Mesothelial cell of epicardium (in vitro differentiated cells): ENCODE measurements at regions not wholly inside any gene's neighbourhood (a gene's known extent, or its start where the extent isn't known, plus 50 kb on each side); places are given as distances from the start of the nearest gene placed in this dataset.

Experiments
- DNase-seq, 2 experiments: peaks; one replicate each; pipeline ENCODE4 v3.0.0; 2021; ENCODE audit warnings: low spot score in 2 of 2; ENCODE audit not compliant: unreplicated experiment in 2 of 2
- H3K27ac Mint-ChIP-seq: 2 replicates; pipeline ENCODE4 v1.8.0; 2021; ENCODE audit warnings: mixed read lengths
- H3K27me3 Mint-ChIP-seq: 2 replicates; pipeline ENCODE4 v1.8.0; 2021; ENCODE audit warnings: low read depth, mixed read lengths
- H3K36me3 Mint-ChIP-seq: 2 replicates; pipeline ENCODE4 v1.8.0; 2021; ENCODE audit warnings: mixed read lengths
- H3K4me1 Mint-ChIP-seq: 2 replicates; pipeline ENCODE4 v1.8.0; 2021; ENCODE audit warnings: mixed read lengths
- H3K4me3 Mint-ChIP-seq: 2 replicates; pipeline ENCODE4 v1.8.0; 2021; ENCODE audit warnings: mild to moderate bottlenecking, moderate library complexity, mixed read lengths
- H3K9me3 Mint-ChIP-seq: 2 replicates; pipeline ENCODE4 v1.8.0; 2021; ENCODE audit warnings: mixed read lengths
- CTCF ChIP-seq: fragments of 200-600 bp; sonication (generic); IDR thresholded peaks from one replicate; pipeline ENCODE4 v1.5.0; 2021; ENCODE audit warnings: antibody characterized with exemption; ENCODE audit not compliant: unreplicated experiment

- Mint-ChIP-seq H3K4me1 (no peaks in the 10 kb centered on the region), H3K4me3 (no peak overlapping the region), H3K9me3 (peaks cover 16% of the 10 kb centered on the region), H3K27ac (no peak overlapping the region), H3K36me3 (no peaks in the 10 kb centered on the region), H3K27me3 (no peaks in the 10 kb centered on the region)
- TF ChIP-seq CTCF, result no peak
- DNase-seq, result no peak
These were observed 115.5 kb downstream of the CCDC59 start for GRCh38 chr12:82242729-82243128.

GRCh38 chr12:82225871-82226270 is 132.3 kb downstream of the CCDC59 start:
- no peak overlapping the region for H3K4me3 Mint-ChIP-seq
- H3K36me3 Mint-ChIP-seq, result no peaks in the 10 kb centered on the region
- TF ChIP-seq CTCF, result no peak
- H3K27ac Mint-ChIP-seq, result no peak overlapping the region
- DNase-seq, result no peak
- peaks cover 10% of the 10 kb centered on the region for H3K9me3 Mint-ChIP-seq
- H3K4me1 Mint-ChIP-seq, result no peaks in the 10 kb centered on the region
- no peaks in the 10 kb centered on the region for H3K27me3 Mint-ChIP-seq

- TF ChIP-seq CTCF, result no peak
- DNase-seq, result no peak
- Mint-ChIP-seq H3K4me1 (no peaks in the 10 kb centered on the region), H3K27ac (no peak overlapping the region), H3K27me3 (no peaks in the 10 kb centered on the region), H3K4me3 (no peak overlapping the region), H3K36me3 (no peaks in the 10 kb centered on the region), H3K9me3 (peaks cover 21% of the 10 kb centered on the region)
These were observed 134.8 kb downstream of the CCDC59 start for GRCh38 chr12:82223426-82223825.

- Mint-ChIP-seq H3K36me3 (no peaks in the 10 kb centered on the region), H3K9me3 (peaks cover 48% of the 10 kb centered on the region), H3K4me3 (no peak overlapping the region), H3K27ac (no peak overlapping the region), H3K27me3 (no peaks in the 10 kb centered on the region), H3K4me1 (no peaks in the 10 kb centered on the region)
- TF ChIP-seq CTCF, result no peak
- no peak for DNase-seq
These were observed 141.7 kb downstream of the CCDC59 start for GRCh38 chr12:82216475-82216874.

- H3K4me1 Mint-ChIP-seq, result no peaks in the 10 kb centered on the region
- peaks cover 53% of the 10 kb centered on the region for H3K9me3 Mint-ChIP-seq
- TF ChIP-seq CTCF, result no peak
- H3K27me3 Mint-ChIP-seq, result no peaks in the 10 kb centered on the region
- H3K4me3 Mint-ChIP-seq, result no peak overlapping the region
- no peak overlapping the region for H3K27ac Mint-ChIP-seq
- DNase-seq, result no peak
- peaks cover 2% of the 10 kb centered on the region for H3K36me3 Mint-ChIP-seq
These were observed 144.4 kb downstream of the CCDC59 start for GRCh38 chr12:82213761-82214160.

GRCh38 chr12:82210882-82211281 is 147.3 kb downstream of the CCDC59 start:
- DNase-seq, result no peak
- no peaks in the 10 kb centered on the region for H3K27me3 Mint-ChIP-seq
- no peaks in the 10 kb centered on the region for H3K4me1 Mint-ChIP-seq
- no peak overlapping the region for H3K27ac Mint-ChIP-seq
- H3K9me3 Mint-ChIP-seq, result peaks cover 61% of the 10 kb centered on the region
- H3K4me3 Mint-ChIP-seq, result no peak overlapping the region
- no peak for TF ChIP-seq CTCF
- H3K36me3 Mint-ChIP-seq, result peaks cover 2% of the 10 kb centered on the region
